H1 (cell line): ENCODE measurements at regions not wholly inside any gene's neighbourhood (a gene's known extent, or its start where the extent isn't known, plus 50 kb on each side); places are given as distances from the start of the nearest gene placed in this dataset.

Experiments
- CTCF ChIP-seq, 3 experiments: IDR thresholded peaks; 1 replicate in 2 of 3; 2 replicates in 1 of 3; pipeline versions ENCODE4 v1.5.1 to v1.6.1; 2011; ENCODE audit warnings: low read length in 3 of 3, mild to moderate bottlenecking in 3 of 3, inconsistent platforms in 2 of 3, low read depth in 1 of 3, moderate library complexity in 1 of 3; ENCODE audit not compliant: insufficient read depth in 1 of 3; ENCODE audit errors: control extremely low read depth in 1 of 3
- HDAC2 ChIP-seq, 2 experiments: fragments of 300-600 bp in 1 of 2; sonication (generic) in 1 of 2; IDR thresholded peaks; 2 replicates each; pipeline ENCODE4 v1.6.1; 2011 to 2012; ENCODE audit warnings: low read depth in 2 of 2, low read length in 2 of 2, mild to moderate bottlenecking in 2 of 2, moderate library complexity in 2 of 2, borderline replicate concordance in 1 of 2, inconsistent platforms in 1 of 2
- JUND ChIP-seq: IDR thresholded peaks from 2 replicates; pipeline ENCODE4 v1.6.1; 2011; ENCODE audit warnings: mild to moderate bottlenecking, improper control_type of control experiment, low read length
- NANOG ChIP-seq: IDR thresholded peaks from 2 replicates; pipeline ENCODE4 v1.6.1; 2011; ENCODE audit warnings: low read length, low read depth, mild to moderate bottlenecking, inconsistent platforms; ENCODE audit not compliant: insufficient read depth, poor library complexity, severe bottlenecking
- POLR2A ChIP-seq, 2 experiments: IDR thresholded peaks; 1 replicate in 1 of 2; 2 replicates in 1 of 2; pipeline ENCODE4 v1.6.1; 2011; ENCODE audit warnings: low read depth in 2 of 2, low read length in 2 of 2, mild to moderate bottlenecking in 2 of 2; ENCODE audit errors: control extremely low read depth in 1 of 2
- RXRA ChIP-seq: IDR thresholded peaks from 2 replicates; pipeline ENCODE4 v1.6.1; 2011; ENCODE audit warnings: low read depth, mild to moderate bottlenecking, low read length, moderate library complexity; ENCODE audit not compliant: insufficient read depth

DNA sequence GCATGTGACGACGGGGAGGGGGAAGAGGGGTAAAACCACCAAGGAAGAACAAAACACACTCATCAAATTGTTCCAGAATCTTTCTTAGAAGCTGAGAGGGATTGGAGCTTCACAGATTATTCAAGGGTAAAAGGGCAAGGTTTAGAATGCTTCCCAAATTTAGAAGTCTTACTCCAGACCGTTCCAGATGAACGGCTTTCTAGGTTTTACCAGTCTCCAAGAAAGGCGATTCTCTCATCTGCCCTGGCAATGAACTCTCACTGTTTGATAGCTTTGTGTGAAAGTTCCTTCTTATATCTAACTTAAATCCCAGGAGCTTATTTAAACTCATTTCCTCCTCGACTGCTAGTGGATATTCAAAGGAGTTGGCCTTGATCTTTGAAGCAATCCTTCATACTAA, 124.3 kb upstream of the PRICKLE2 start:
- TF ChIP-seq CTCF (IDR thresholded peaks at IDR 0.05; ENCODE audit: control extremely low read depth in 1 of 3, insufficient read depth in 1 of 3, low read depth in 1 of 3, low read length in 3 of 3): no peak
- TF ChIP-seq RXRA: no peak
- no peak for TF ChIP-seq NANOG
- no peak for TF ChIP-seq HDAC2 (IDR thresholded peaks at IDR 0.05; ENCODE audit: borderline replicate concordance in 1 of 2, low read depth in 2 of 2, low read length in 2 of 2)
- TF ChIP-seq POLR2A (IDR thresholded peaks at IDR 0.05; ENCODE audit: control extremely low read depth in 1 of 2, low read depth in 2 of 2, low read length in 2 of 2): no peak
- TF ChIP-seq JUND: no peak
